HUES48 (cell line): ENCODE measurements at regions not wholly inside any gene's neighbourhood (a gene's known extent, or its start where the extent isn't known, plus 50 kb on each side); places are given as distances from the start of the nearest gene placed in this dataset.
"Not testable (repeated sequence)": the region's sequence is repeated elsewhere in the genome, so short reads cannot be mapped to it uniquely, and the experiment has no call there.

Source experiments
- H3K27ac ChIP-seq: one replicate; pipeline ENCODE4 v1.7.0; 2013; ENCODE audit warnings: low read depth, low read length, inconsistent platforms
- H3K27me3 ChIP-seq: 2 replicates; pipeline ENCODE4 v1.6.1; 2013; ENCODE audit warnings: mild to moderate bottlenecking, low read length; ENCODE audit not compliant: control insufficient read depth, insufficient read depth
- H3K36me3 ChIP-seq: 2 replicates; pipeline ENCODE4 v1.6.1; 2013; ENCODE audit warnings: low read length; ENCODE audit not compliant: control insufficient read depth, insufficient read depth
- H3K4me1 ChIP-seq: 2 replicates; pipeline ENCODE4 v1.6.1; 2013; ENCODE audit warnings: mild to moderate bottlenecking, low read length; ENCODE audit not compliant: control insufficient read depth, insufficient read depth
- H3K4me3 ChIP-seq: 2 replicates; pipeline ENCODE4 v1.5.1; 2013; ENCODE audit warnings: mild to moderate bottlenecking, low read depth, low read length
- H3K9ac ChIP-seq: 2 replicates; pipeline ENCODE4 v1.6.1; 2013; ENCODE audit warnings: mild to moderate bottlenecking, low read depth, low read length, moderate library complexity
- H3K9me3 ChIP-seq: 2 replicates; pipeline ENCODE4 v1.6.1; 2013; ENCODE audit warnings: low read length; ENCODE audit not compliant: control insufficient read depth, insufficient read depth

DNA sequence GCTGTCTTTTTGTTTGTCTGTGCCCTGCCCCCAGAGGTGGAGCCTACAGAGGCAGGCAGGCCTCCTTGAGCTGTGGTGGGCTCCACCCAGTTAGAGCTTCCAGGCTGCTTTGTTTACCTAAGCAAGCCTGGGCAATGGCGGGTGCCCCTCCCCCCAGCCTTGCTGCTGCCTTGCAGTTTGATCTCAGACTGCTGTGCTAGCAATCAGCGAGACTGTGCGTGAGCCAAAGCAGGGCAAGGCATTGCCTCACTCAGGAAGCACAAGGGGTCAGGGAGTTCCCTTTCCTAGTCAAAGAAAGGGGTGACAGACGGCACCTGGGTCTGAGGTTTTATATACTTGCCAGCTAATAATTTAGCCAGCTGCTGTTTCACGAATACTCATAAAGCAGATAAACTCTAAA is 852.0 kb upstream of the SLITRK6 start:
- not testable (repeated sequence) for H3K36me3 ChIP-seq, H3K4me1 ChIP-seq, H3K4me3 ChIP-seq, H3K9ac ChIP-seq, H3K9me3 ChIP-seq, H3K27ac ChIP-seq, H3K27me3 ChIP-seq

GRCh38 chr13:86653009-86653408 is 853.8 kb upstream of the SLITRK6 start:
- Histone ChIP-seq H3K27me3 (no peaks in the 10 kb centered on the region), H3K27ac (no peak overlapping the region), H3K36me3 (no peaks in the 10 kb centered on the region), H3K9ac (no peak overlapping the region), H3K4me1 (no peaks in the 10 kb centered on the region), H3K9me3 (no peaks in the 10 kb centered on the region), H3K4me3 (no peak overlapping the region)

DNA sequence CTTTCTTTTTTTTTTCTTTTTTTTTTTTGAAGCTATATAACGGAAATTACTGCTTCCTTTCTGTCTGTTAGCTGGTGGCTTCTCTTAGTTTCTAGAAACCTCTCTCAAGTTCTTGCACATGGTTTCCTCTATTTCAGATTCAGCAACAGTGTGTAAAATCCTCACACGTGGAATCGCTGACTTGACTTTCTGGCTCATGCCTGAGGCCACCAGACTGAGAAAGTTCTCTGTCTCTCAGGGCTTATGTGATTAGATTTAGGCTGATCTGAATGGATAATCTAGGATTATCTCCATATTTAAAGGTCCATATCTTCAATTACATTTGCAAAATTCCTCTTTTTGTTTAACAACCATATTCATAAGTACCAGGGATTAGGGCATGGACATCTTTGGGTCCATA is 856.3 kb upstream of the SLITRK6 start:
- Histone ChIP-seq H3K4me3 (no peak overlapping the region), H3K27ac (no peak overlapping the region), H3K36me3 (no peaks in the 10 kb centered on the region)

DNA sequence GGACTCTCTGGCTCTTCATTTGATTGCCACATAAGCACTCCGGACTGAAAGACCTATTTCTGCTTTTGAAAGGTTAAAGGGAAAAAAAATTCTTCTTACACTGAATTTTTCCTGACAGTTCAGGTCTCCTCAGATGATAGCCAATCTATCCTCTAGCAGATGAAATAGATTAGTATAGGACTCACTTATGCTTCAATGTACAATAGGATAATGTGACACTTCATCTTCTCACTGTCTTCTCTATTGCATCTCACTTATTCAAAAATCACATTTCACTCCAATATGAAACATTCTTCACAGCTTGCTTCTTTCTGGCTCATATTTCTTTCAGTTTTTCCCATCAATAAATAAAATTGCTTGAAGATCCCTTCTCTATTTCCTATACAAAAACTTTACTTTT is 860.9 kb upstream of the SLITRK6 start:
- no peaks in the 10 kb centered on the region for H3K27me3 ChIP-seq
- H3K9ac ChIP-seq, result no peak overlapping the region
- no peak overlapping the region for H3K27ac ChIP-seq

More for the DNA sequence above, 856.3 kb upstream of the SLITRK6 start:
- Histone ChIP-seq H3K4me1 (0 out of 2 replicates have a peak, but pooled peaks cover 5% of the 10 kb centered on the region), H3K9me3 (no peaks in the 10 kb centered on the region), H3K27me3 (no peaks in the 10 kb centered on the region), H3K9ac (no peak overlapping the region)

DNA sequence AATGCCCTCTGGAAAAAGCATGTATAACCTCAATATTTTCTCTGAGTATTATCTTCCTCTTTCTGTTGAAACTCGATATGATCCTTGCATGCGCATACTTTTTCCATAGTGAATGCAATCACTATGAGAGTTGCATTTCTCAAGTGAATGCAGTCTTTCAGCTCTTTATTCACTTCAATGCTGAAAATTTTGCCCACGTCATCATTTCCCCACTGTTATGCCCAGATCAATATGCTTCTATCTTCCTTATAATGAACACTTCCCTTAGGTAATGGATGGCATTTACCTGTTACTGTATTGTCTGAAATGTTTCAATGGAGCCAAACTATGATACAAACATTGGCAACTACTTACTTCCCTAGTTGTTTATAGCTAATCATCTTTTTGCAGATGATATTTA is 866.6 kb upstream of the SLITRK6 start:
- no peaks in the 10 kb centered on the region for H3K27me3 ChIP-seq
- H3K4me1 ChIP-seq, result no peaks in the 10 kb centered on the region
- no peaks in the 10 kb centered on the region for H3K36me3 ChIP-seq
- H3K9me3 ChIP-seq, result no peaks in the 10 kb centered on the region
- no peak overlapping the region for H3K9ac ChIP-seq
- no peak overlapping the region for H3K27ac ChIP-seq
- no peak overlapping the region for H3K4me3 ChIP-seq

More for the DNA sequence above, 860.9 kb upstream of the SLITRK6 start:
- Histone ChIP-seq H3K4me1 (0 out of 2 replicates have a peak, but pooled peaks cover 5% of the 10 kb centered on the region), H3K4me3 (no peak overlapping the region), H3K36me3 (no peaks in the 10 kb centered on the region), H3K9me3 (no peaks in the 10 kb centered on the region)

GRCh38 chr13:86673931-86674431 is 874.8 kb upstream of the SLITRK6 start:
- Histone ChIP-seq H3K4me1 (no peaks in the 10 kb centered on the region), H3K36me3 (no peaks in the 10 kb centered on the region), H3K27me3 (no peaks in the 10 kb centered on the region), H3K27ac (no peak overlapping the region), H3K9ac (no peak overlapping the region), H3K9me3 (no peaks in the 10 kb centered on the region), H3K4me3 (no peak overlapping the region)

- H3K9ac ChIP-seq, result no peak overlapping the region
- no peak overlapping the region for H3K27ac ChIP-seq
- H3K36me3 ChIP-seq, result no peaks in the 10 kb centered on the region
- no peaks in the 10 kb centered on the region for H3K4me1 ChIP-seq
- H3K27me3 ChIP-seq, result no peaks in the 10 kb centered on the region
- H3K9me3 ChIP-seq, result no peaks in the 10 kb centered on the region
- H3K4me3 ChIP-seq, result no peak overlapping the region
Measured at GRCh38 chr13:86681223-86681622, 882.0 kb upstream of the SLITRK6 start.

DNA sequence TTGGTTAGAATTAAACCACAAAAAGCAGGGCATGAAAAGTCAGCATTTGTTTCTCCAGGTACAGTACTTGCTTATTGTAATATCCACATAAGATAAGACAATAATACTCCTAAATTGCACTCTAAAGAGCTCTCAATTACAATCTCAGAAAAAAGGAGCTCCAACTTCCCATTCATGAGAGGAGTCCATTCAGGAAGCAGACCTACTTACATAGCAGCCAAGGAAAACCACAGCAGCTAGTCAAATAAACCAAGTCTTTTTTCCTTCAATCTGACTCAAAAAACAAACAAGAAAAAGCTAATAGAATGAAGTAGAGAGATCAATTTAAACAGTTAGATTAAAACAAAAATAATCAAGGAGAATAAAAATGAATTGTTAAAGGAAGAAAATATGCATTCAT is 885.2 kb upstream of the SLITRK6 start:
- Histone ChIP-seq H3K27me3 (no peaks in the 10 kb centered on the region), H3K4me1 (no peaks in the 10 kb centered on the region), H3K27ac (no peak overlapping the region), H3K36me3 (no peaks in the 10 kb centered on the region), H3K4me3 (no peak overlapping the region), H3K9ac (no peak overlapping the region), H3K9me3 (no peaks in the 10 kb centered on the region)

DNA sequence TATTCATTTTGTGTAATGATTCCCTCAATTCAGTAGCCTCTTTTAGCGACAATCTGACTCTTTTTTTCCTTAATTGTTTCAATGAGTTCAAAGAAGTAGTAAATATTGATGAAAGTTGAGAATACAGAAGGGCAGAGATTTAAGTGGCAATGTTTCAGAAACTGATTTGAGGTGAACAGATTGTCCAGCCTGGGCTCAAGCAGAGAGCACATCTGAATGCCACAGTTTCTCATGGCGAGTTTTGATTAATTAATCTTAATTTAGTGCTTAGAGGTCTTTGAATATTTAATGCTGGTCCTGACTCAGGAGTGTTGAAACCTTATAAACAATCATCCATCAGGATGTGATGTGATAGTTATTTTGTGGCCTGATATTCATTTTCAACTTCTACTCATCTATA is 890.7 kb upstream of the SLITRK6 start:
- H3K4me3 ChIP-seq, result no peak overlapping the region
- no peaks in the 10 kb centered on the region for H3K27me3 ChIP-seq
- H3K9me3 ChIP-seq, result peaks cover 3% of the 10 kb centered on the region; the same call in 1 of the 2 replicates
- no peaks in the 10 kb centered on the region for H3K4me1 ChIP-seq
- no peak overlapping the region for H3K27ac ChIP-seq
- no peaks in the 10 kb centered on the region for H3K36me3 ChIP-seq
- H3K9ac ChIP-seq, result no peak overlapping the region

GRCh38 chr13:86692291-86692690 is 893.1 kb upstream of the SLITRK6 start:
- Histone ChIP-seq H3K9me3 (peaks cover 3% of the 10 kb centered on the region; the same call in 1 of the 2 replicates), H3K27me3 (no peaks in the 10 kb centered on the region), H3K27ac (no peak overlapping the region), H3K4me3 (no peak overlapping the region), H3K9ac (no peak overlapping the region), H3K36me3 (no peaks in the 10 kb centered on the region), H3K4me1 (no peaks in the 10 kb centered on the region)

DNA sequence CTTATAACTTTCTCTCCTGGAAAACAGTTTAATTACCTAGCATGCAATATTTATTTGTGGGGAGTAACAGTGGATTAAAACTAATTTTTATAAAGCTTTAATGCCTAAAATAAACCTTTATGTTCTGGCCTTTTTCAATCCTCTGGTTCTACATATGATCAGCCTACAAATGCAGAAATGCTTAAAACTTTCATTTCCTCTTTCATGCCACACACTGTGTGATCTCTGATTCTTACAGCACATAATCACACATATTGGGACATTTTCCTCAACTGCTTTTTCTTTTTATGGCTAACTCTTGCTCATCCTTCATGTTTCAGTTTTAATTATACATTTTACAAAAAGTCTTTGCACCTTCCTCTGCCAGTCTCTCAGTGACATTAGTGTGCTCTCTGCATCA is 910.8 kb upstream of the SLITRK6 start:
- Histone ChIP-seq H3K4me1 (no peaks in the 10 kb centered on the region), H3K9ac (no peak overlapping the region), H3K27me3 (no peaks in the 10 kb centered on the region), H3K4me3 (no peak overlapping the region), H3K27ac (no peak overlapping the region), H3K9me3 (no peaks in the 10 kb centered on the region), H3K36me3 (no peaks in the 10 kb centered on the region)

DNA sequence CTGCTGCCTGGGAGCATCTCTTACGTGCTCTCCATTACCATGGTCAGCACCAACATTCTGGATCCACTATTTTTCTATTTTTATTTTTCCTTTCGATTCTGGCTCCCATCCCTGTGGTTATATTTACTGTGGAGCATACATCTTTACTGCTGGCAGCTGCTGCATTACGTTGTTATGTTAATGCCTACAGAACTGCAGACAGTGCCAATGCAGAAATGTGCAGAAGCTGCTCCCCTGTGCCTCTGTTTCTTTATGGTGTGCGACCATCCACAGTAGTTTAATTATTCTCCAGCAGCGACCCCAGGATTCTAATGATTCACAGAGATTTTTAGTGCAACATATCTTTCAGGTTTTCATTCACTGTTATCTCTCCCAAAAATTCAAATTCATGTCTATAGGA is 911.7 kb upstream of the SLITRK6 start:
- no peaks in the 10 kb centered on the region for H3K9me3 ChIP-seq
- no peak overlapping the region for H3K9ac ChIP-seq
- H3K4me3 ChIP-seq, result no peak overlapping the region
- H3K4me1 ChIP-seq, result no peaks in the 10 kb centered on the region
- no peaks in the 10 kb centered on the region for H3K27me3 ChIP-seq
- H3K27ac ChIP-seq, result no peak overlapping the region
- no peaks in the 10 kb centered on the region for H3K36me3 ChIP-seq
